ENCODE measurements at regions not wholly inside any gene's neighbourhood (a gene's known extent, or its start where the extent isn't known, plus 50 kb on each side); places are given as distances from the start of the nearest gene placed in this dataset.

GRCh38 chr5:125315306-125315705, 568.9 kb upstream of the ZNF608 start:
- TF ChIP-seq, protein P1, sequence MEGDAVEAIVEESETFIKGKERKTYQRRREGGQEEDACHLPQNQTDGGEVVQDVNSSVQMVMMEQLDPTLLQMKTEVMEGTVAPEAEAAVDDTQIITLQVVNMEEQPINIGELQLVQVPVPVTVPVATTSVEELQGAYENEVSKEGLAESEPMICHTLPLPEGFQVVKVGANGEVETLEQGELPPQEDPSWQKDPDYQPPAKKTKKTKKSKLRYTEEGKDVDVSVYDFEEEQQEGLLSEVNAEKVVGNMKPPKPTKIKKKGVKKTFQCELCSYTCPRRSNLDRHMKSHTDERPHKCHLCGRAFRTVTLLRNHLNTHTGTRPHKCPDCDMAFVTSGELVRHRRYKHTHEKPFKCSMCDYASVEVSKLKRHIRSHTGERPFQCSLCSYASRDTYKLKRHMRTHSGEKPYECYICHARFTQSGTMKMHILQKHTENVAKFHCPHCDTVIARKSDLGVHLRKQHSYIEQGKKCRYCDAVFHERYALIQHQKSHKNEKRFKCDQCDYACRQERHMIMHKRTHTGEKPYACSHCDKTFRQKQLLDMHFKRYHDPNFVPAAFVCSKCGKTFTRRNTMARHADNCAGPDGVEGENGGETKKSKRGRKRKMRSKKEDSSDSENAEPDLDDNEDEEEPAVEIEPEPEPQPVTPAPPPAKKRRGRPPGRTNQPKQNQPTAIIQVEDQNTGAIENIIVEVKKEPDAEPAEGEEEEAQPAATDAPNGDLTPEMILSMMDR (conservative IDR thresholded peaks at IDR 0.05; ENCODE audit: low read length), result no peak
- no peak for TF ChIP-seq EZH2phosphoT487 (IDR thresholded peaks at IDR 0.05; ENCODE audit: borderline replicate concordance, low read depth, low read length)
